Neutrophil (primary cell): ENCODE measurements at regions not wholly inside any gene's neighbourhood (a gene's known extent, or its start where the extent isn't known, plus 50 kb on each side); places are given as distances from the start of the nearest gene placed in this dataset.

Source experiments
- H3K27ac ChIP-seq: fragments of 200-600 bp; sonication (generic); 2 replicates; pipeline ENCODE4 v1.5.1; 2016; ENCODE audit warnings: mild to moderate bottlenecking, moderate library complexity
- H3K27me3 ChIP-seq: fragments of 200-600 bp; sonication (generic); 2 replicates; pipeline ENCODE4 v1.6.0; 2016; ENCODE audit warnings: mild to moderate bottlenecking
- H3K36me3 ChIP-seq: fragments of 200-600 bp; sonication (generic); 2 replicates; pipeline ENCODE4 v1.5.1; 2017
- H3K4me1 ChIP-seq, 2 experiments: fragments of 200-600 bp in 1 of 2; sonication (generic) in 1 of 2; 1 replicate in 1 of 2; 2 replicates in 1 of 2; pipeline versions ENCODE4 v1.5.1 to v1.6.1; 2013 to 2016; ENCODE audit warnings: low read depth in 1 of 2, low read length in 1 of 2, mild to moderate bottlenecking in 1 of 2, moderate library complexity in 1 of 2; ENCODE audit not compliant: control insufficient read depth in 1 of 2, insufficient read depth in 1 of 2
- H3K4me3 ChIP-seq, 2 experiments: fragments of 200-600 bp in 1 of 2; sonication (generic) in 1 of 2; 1 replicate in 1 of 2; 2 replicates in 1 of 2; pipeline ENCODE4 v1.5.1; 2013 to 2016; ENCODE audit warnings: low read depth in 1 of 2, low read length in 1 of 2, mild to moderate bottlenecking in 1 of 2, moderate library complexity in 1 of 2
- H3K9me3 ChIP-seq: fragments of 200-600 bp; sonication (generic); 2 replicates; pipeline ENCODE4 v1.5.1; 2016
- TF ChIP-seq, protein P1 (sequence below): fragments of 200-600 bp; sonication (generic); IDR thresholded peaks from 2 replicates; pipeline ENCODE4 v1.5.1; 2016; ENCODE audit warnings: antibody characterized with exemption

DNA sequence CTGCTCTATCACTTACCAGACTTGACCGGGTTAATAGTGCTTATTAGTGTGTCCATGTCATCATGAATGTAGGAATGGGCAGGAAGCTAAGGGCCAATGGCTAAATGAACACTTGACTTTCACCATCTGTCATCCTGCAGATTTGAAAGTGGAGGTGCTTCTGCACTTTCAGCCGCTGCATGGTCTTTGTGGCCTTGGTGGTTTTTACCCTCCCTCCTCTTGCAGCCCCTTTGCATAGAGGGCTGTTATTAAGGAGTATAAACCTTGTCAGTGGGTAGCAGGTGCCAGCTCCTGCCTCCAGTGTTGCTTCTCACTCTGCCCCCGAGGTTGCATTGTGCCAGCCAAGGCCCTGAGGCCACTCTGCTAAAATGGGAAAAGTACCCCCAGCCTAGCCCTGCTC lies 122.2 kb upstream of the TNFAIP3 start:
- no peak overlapping the region for H3K4me3 ChIP-seq
- H3K36me3 ChIP-seq = no peaks in the 10 kb centered on the region
- TF ChIP-seq, protein P1, sequence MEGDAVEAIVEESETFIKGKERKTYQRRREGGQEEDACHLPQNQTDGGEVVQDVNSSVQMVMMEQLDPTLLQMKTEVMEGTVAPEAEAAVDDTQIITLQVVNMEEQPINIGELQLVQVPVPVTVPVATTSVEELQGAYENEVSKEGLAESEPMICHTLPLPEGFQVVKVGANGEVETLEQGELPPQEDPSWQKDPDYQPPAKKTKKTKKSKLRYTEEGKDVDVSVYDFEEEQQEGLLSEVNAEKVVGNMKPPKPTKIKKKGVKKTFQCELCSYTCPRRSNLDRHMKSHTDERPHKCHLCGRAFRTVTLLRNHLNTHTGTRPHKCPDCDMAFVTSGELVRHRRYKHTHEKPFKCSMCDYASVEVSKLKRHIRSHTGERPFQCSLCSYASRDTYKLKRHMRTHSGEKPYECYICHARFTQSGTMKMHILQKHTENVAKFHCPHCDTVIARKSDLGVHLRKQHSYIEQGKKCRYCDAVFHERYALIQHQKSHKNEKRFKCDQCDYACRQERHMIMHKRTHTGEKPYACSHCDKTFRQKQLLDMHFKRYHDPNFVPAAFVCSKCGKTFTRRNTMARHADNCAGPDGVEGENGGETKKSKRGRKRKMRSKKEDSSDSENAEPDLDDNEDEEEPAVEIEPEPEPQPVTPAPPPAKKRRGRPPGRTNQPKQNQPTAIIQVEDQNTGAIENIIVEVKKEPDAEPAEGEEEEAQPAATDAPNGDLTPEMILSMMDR = no peak
- peaks cover 8 to 9% of the 10 kb centered on the region in 2 experiments for H3K4me1 ChIP-seq
- no peak overlapping the region for H3K27ac ChIP-seq
- H3K9me3 ChIP-seq = no peaks in the 10 kb centered on the region
- no peaks in the 10 kb centered on the region for H3K27me3 ChIP-seq

- H3K4me1 ChIP-seq = peaks cover 8 to 9% of the 10 kb centered on the region in 2 experiments
- TF ChIP-seq, protein P1 = no peak
- H3K27ac ChIP-seq = no peak overlapping the region
- no peaks in the 10 kb centered on the region for H3K27me3 ChIP-seq
- H3K36me3 ChIP-seq = no peaks in the 10 kb centered on the region
- no peak overlapping the region for H3K4me3 ChIP-seq
- H3K9me3 ChIP-seq = no peaks in the 10 kb centered on the region
These were observed 121.7 kb upstream of the TNFAIP3 start for GRCh38 chr6:137745321-137745720.

- TF ChIP-seq, protein P1 = no peak
- no peak overlapping the region for H3K27ac ChIP-seq
These were observed 120.8 kb upstream of the TNFAIP3 start for GRCh38 chr6:137746264-137746663.

GRCh38 chr6:137749696-137750211 lies 117.3 kb upstream of the TNFAIP3 start:
- TF ChIP-seq, protein P1 = no peak
- no peaks in the 10 kb centered on the region for H3K9me3 ChIP-seq
- no peak overlapping the region for H3K4me3 ChIP-seq
- H3K27me3 ChIP-seq = no peaks in the 10 kb centered on the region
- no peak overlapping the region for H3K27ac ChIP-seq
- H3K4me1 ChIP-seq = peaks cover 0 to 6% of the 10 kb centered on the region in 2 experiments
- H3K36me3 ChIP-seq = no peaks in the 10 kb centered on the region

More at GRCh38 chr6:137746264-137746663, 120.8 kb upstream of the TNFAIP3 start:
- Histone ChIP-seq H3K36me3 (no peaks in the 10 kb centered on the region), H3K9me3 (no peaks in the 10 kb centered on the region), H3K4me1 (peaks cover 8 to 9% of the 10 kb centered on the region in 2 experiments), H3K4me3 (no peak overlapping the region), H3K27me3 (no peaks in the 10 kb centered on the region)

- Histone ChIP-seq H3K27me3 (no peaks in the 10 kb centered on the region), H3K4me1 (peaks cover 0 to 6% of the 10 kb centered on the region in 2 experiments), H3K9me3 (no peaks in the 10 kb centered on the region), H3K4me3 (no peak overlapping the region), H3K27ac (no peak overlapping the region), H3K36me3 (no peaks in the 10 kb centered on the region)
- TF ChIP-seq, protein P1 = no peak
These were observed 116.8 kb upstream of the TNFAIP3 start for GRCh38 chr6:137750297-137750696.
